Kidney glomerular epithelial cell (primary cell): ENCODE measurements at regions not wholly inside any gene's neighbourhood (a gene's known extent, or its start where the extent isn't known, plus 50 kb on each side); places are given as distances from the start of the nearest gene placed in this dataset.

Source experiments
- DNase-seq: peaks from one replicate; lab custom pipeline; 2025; lab: John Stamatoyannopoulos, UW

DNA sequence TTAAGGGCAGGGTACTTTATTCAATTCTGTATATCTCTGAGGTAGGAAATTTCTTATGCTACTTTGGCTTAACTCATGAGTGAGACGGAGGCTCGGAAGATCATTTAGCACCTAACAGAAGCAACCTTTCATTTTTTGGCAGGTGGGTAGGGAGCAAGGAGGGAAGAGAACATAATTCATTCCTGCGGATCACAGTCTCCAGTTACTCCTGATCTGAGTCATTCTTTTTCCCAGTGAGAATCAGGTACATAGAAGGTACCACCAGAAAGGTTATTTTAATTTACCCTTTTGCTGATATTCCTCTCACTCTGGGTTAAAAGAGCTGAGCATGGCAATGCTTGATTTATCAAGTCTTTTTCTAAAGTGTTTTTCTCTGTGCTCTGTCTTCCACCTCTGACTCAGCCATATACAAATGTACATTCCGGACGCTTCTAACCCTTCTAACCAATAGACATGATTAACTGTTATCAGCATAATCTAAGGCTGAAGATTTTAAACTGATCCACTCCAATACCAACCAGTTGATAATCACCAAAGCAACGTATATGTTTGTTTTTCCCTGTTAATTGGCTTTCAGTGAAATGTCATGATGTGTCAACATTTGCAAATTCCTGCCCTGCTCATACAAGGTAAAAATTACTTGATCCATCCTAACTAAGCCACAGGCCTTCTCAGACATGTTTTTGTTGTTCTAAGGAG, 271.7 kb downstream of the DUSP10 start:
- DNase-seq: no peak

- no peak for DNase-seq
Observed at GRCh38 chr1:221473411-221473810, 268.5 kb downstream of the DUSP10 start.

DNA sequence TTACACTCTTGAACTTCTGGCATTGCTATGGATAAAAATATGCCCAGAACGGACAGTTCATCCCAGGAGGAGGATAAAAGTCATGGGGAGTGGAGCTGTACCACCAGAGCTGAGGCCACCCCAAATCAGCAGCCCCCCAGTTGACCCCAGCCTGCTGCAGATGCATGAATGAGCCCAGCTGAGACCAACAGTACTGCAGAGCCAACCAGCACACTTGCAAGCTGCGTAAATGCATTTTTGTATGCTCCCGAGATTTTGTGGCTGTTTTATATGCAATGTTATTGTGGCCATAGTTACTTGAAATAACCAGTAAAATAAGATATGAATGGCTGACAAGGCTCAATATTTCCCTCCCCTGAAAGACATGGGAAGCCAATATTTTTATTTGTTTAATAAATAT, 264.6 kb downstream of the DUSP10 start:
- DNase-seq: no peak

GRCh38 chr1:221478050-221478949, 263.6 kb downstream of the DUSP10 start:
- peak; percentile 80 for DNase-seq

DNA sequence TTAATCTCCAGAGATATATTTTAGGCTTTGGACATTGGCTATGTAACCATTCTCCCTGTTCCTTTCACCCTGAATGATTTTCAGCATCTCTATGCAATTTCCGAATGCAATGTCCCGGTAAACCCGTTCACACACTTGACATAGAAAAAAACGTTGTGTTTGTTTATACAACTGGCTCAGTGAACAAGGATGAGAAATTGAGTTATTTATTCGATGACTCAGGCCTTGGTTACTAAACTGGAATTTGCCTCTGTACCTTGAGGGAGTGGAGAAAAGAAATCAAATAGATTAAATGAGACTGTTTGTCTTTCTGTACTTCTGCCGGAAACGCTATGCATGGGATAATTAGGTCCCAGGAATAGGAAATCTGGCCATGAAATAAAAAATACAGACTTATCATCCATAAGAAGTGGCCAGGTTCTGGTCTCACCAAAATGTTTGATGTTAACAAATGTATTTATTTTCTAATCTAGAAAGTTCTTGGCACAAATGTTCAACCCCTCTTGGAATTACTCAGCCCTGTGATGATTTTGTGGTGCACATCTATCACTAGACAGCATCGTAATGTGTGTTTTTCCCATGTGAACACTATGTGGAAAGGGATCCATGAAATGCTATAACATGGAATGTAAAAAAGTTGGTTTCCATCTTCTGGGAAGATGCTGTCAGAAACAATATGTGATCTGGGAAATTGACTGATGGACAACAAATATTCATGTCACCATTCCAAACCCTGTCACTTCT, 253.9 kb downstream of the DUSP10 start:
- peak; percentile 92 for DNase-seq

DNA sequence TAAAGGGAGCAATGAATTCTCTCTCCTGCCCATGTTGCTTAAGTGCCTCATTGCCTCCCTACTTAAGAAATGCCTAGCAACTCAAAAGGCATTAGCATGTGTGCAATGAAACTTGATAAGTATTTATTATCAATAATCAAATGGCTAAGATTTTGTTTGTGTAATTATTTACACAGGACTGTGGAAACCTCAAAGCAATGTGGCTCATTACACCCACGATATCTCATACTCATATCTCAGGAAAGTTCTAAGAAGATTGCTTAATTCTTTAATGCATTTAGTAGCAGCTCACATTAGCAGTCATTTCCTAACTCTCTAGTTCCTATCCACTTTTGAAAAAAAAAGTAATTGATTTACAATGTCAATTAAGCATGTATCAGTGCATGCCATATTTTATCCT, 253.3 kb downstream of the DUSP10 start:
- no peak for DNase-seq

GRCh38 chr1:221494670-221495069, 247.2 kb downstream of the DUSP10 start:
- peak; percentile 5 for DNase-seq

DNA sequence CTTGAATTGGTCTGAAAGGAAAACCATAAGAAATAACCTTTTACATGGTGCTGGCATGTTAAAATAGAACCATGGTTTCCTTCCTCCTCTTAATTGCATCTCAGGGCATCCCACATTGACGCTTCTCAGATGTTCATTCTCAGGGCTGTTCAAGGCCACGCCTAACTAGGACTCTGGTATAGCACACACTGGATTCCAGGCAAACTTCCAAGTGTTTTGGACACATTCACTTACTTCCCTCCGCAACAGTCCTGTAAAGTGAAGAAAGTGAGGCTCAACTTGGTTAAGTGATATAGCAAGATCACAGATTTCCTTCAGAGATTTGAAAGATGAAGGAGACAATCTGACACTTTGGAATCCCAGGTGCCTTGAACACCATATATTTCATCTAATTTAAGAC, 244.8 kb downstream of the DUSP10 start:
- DNase-seq: no peak

DNA sequence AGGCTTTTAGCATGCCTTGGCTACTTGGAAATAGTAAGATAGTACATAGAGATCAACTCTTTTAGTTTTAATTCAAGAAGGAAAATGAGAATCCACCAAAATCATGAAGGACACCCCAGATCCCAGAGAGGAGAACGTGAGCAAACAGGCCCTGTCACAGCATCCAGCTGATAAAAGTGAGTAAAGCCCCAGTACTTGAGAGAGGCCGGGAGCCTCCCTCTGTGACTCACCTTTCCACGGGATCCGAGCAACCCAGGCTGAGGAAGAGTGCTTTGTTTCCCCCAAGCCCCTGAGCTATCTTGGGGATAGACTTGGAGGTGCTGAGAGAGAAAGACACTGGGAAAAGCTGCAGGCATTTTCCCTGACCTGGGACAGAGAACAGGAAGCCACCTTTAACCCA, 238.6 kb downstream of the DUSP10 start:
- no peak for DNase-seq

- DNase-seq: no peak
Observed at GRCh38 chr1:221509575-221510355, 232.1 kb downstream of the DUSP10 start.

- no peak for DNase-seq
Observed at GRCh38 chr1:221510793-221511503, 230.9 kb downstream of the DUSP10 start.

- DNase-seq: no peak
Observed at GRCh38 chr1:221511797-221512196, 230.1 kb downstream of the DUSP10 start.

GRCh38 chr1:221514806-221515205, 227.1 kb downstream of the DUSP10 start:
- no peak for DNase-seq

GRCh38 chr1:221515496-221515895, 226.4 kb downstream of the DUSP10 start:
- DNase-seq: no peak

GRCh38 chr1:221517961-221518360, 223.9 kb downstream of the DUSP10 start:
- DNase-seq: no peak

DNA sequence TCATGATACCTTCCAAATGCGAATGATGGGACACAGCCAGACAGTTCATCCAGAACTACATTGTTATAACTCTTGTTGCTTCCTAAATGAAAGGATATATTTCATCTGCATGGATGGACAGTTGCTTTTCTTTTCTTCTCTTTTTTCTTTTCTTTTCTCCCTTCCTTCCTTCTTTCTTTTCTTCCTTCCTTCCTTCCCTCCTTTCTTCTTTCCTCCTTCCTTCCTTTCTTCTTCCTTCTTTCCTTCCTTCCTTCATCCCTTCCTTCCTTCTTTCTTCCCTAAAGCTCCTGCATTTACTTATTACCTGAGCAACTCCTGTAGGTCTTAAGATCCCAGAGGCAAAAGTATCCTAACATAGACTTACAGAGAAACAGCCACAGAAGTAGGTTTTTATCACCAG, 221.6 kb downstream of the DUSP10 start:
- no peak for DNase-seq

- DNase-seq: no peak
Observed at GRCh38 chr1:221521686-221522085, 220.2 kb downstream of the DUSP10 start.

GRCh38 chr1:221522529-221522940, 219.4 kb downstream of the DUSP10 start:
- no peak for DNase-seq

GRCh38 chr1:221525749-221526148, 216.1 kb downstream of the DUSP10 start:
- DNase-seq: no peak

- no peak for DNase-seq
Observed at GRCh38 chr1:221527302-221527701, 214.6 kb downstream of the DUSP10 start.
